ENCODE measurements at regions not wholly inside any gene's neighbourhood (a gene's known extent, or its start where the extent isn't known, plus 50 kb on each side); places are given as distances from the start of the nearest gene placed in this dataset.
A peak's percentile ranks its signal among the peaks of the same experiment; 100 is the strongest.

DNA sequence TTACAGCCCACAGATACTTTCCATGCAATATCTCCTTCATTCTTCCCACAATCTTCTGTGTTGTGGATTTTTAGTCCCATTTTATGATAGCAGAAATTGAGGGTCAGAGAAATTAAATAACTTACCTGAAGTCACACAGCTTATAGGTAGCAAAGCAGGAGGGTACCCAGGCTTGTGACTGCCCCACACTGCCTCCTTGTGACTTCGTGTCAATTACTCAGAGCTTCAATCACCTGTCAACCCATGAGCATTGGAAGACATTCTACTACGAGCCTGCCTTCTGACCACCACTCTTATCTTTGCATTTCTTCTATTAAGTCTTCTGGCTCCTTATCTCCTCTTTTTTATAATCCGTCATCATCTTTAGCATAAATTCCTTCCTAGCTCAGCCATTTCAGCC, 71.6 kb upstream of the NRSN1 start:
- Histone ChIP-seq H3K4me3 (no peak overlapping the region), H3K36me3 (no peaks in the 10 kb centered on the region), H2AFZ (replicated peaks) (no peak overlapping the region), H3K79me2 (ENCODE audit: low read depth) (no peaks in the 10 kb centered on the region), H3K9me3 (ENCODE audit: low read depth) (no peaks in the 10 kb centered on the region), H3K9ac (no peak overlapping the region), H3K27ac (no peak overlapping the region), H3K27me3 (no peaks in the 10 kb centered on the region), H3K4me1 (no peaks in the 10 kb centered on the region), H3F3A (ENCODE audit: low read depth) (no peaks in the 10 kb centered on the region), H4K20me1 (ENCODE audit: low read depth) (no peaks in the 10 kb centered on the region), H3K4me2 (no peak overlapping the region)
- H3K4me1 Mint-ChIP-seq: peaks cover 22% of the 10 kb centered on the region
- H3K27ac Mint-ChIP-seq: no peak overlapping the region
- no peaks in the 10 kb centered on the region for H3K36me3 Mint-ChIP-seq
- peaks cover 9% of the 10 kb centered on the region for H3K27me3 Mint-ChIP-seq (ENCODE audit: insufficient read depth, low read depth)
- H3K9me3 Mint-ChIP-seq: no peaks in the 10 kb centered on the region
- no peak overlapping the region for H3K4me3 Mint-ChIP-seq
- TF ChIP-seq, protein P1, sequence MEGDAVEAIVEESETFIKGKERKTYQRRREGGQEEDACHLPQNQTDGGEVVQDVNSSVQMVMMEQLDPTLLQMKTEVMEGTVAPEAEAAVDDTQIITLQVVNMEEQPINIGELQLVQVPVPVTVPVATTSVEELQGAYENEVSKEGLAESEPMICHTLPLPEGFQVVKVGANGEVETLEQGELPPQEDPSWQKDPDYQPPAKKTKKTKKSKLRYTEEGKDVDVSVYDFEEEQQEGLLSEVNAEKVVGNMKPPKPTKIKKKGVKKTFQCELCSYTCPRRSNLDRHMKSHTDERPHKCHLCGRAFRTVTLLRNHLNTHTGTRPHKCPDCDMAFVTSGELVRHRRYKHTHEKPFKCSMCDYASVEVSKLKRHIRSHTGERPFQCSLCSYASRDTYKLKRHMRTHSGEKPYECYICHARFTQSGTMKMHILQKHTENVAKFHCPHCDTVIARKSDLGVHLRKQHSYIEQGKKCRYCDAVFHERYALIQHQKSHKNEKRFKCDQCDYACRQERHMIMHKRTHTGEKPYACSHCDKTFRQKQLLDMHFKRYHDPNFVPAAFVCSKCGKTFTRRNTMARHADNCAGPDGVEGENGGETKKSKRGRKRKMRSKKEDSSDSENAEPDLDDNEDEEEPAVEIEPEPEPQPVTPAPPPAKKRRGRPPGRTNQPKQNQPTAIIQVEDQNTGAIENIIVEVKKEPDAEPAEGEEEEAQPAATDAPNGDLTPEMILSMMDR (IDR thresholded peaks at IDR 0.05): peak; percentile 27
- no peak for TF ChIP-seq EZH2 (IDR thresholded peaks at IDR 0.05)
- DNase-seq (ENCODE audit: low spot score): no peak

DNA sequence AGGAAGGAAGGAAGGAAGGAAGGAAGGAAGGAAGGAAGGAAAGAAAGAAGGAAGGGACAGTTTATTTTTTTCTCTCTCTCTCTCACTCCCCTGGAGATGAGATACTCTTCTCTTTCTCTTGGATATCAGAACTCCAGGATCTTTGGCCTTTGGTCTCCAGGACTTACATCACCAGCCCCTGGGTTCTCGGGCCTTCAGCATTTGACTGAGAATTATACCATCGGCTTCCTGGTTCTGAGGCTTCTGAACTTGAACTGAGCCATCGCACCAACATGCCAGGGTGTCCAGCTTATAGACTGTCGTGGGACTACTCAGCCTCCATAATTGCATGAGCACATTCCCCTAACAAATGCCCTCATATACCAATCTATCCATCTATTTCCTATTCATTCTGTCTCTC, 69.4 kb upstream of the NRSN1 start:
- Mint-ChIP-seq H3K9me3 (no peaks in the 10 kb centered on the region), H3K27ac (no peak overlapping the region), H3K4me3 (no peak overlapping the region), H3K36me3 (no peaks in the 10 kb centered on the region), H3K27me3 (ENCODE audit: insufficient read depth, low read depth) (peaks cover 5% of the 10 kb centered on the region), H3K4me1 (peaks cover 22% of the 10 kb centered on the region)
- no peak overlapping the region for H3K4me3 ChIP-seq
- DNase-seq (ENCODE audit: low spot score): no peak
- H2AFZ ChIP-seq (replicated peaks): no peak overlapping the region
- no peaks in the 10 kb centered on the region for H3F3A ChIP-seq (ENCODE audit: low read depth)
- no peaks in the 10 kb centered on the region for H4K20me1 ChIP-seq (ENCODE audit: low read depth)
- H3K4me2 ChIP-seq: no peak overlapping the region
- H3K9me3 ChIP-seq (ENCODE audit: low read depth): no peaks in the 10 kb centered on the region
- H3K79me2 ChIP-seq (ENCODE audit: low read depth): no peaks in the 10 kb centered on the region
- TF ChIP-seq EZH2phosphoT487 (IDR thresholded peaks at IDR 0.05): no peak
- TF ChIP-seq EZH2 (IDR thresholded peaks at IDR 0.05): no peak
- TF ChIP-seq, protein P1 (IDR thresholded peaks at IDR 0.05): no peak
- no peaks in the 10 kb centered on the region for H3K27me3 ChIP-seq
- no peak overlapping the region for H3K27ac ChIP-seq
- H3K4me1 ChIP-seq: no peaks in the 10 kb centered on the region
- no peak overlapping the region for H3K9ac ChIP-seq
- H3K36me3 ChIP-seq: no peaks in the 10 kb centered on the region

DNA sequence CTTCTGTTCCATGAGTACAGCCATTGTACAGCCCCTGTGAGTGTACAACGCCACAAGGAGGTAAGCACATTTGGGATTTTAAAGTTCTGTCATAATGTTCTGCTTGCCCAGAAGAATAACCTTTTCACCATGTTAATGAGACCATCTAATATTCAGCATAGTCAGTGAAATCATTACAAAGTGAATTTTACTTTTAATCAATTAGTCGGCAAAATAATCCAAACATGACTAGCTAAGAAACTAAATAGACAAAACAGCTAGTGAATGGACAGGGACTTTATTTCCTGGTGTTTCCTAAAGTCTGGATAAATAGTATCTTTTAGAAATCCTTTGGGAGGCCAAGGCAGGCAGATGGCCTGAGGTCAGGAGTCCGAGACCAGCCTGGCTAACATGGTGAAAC, 69.0 kb upstream of the NRSN1 start:
- H3F3A ChIP-seq (ENCODE audit: low read depth): no peaks in the 10 kb centered on the region
- H3K4me3 ChIP-seq: no peak overlapping the region
- no peak overlapping the region for H2AFZ ChIP-seq (replicated peaks)
- DNase-seq (ENCODE audit: low spot score): no peak
- no peaks in the 10 kb centered on the region for H3K36me3 Mint-ChIP-seq
- H3K27ac ChIP-seq: no peak overlapping the region
- no peaks in the 10 kb centered on the region for H3K27me3 ChIP-seq
- no peak overlapping the region for H3K4me2 ChIP-seq
- no peaks in the 10 kb centered on the region for H4K20me1 ChIP-seq (ENCODE audit: low read depth)
- H3K27me3 Mint-ChIP-seq (ENCODE audit: insufficient read depth, low read depth): peaks cover 5% of the 10 kb centered on the region
- H3K27ac Mint-ChIP-seq: no peak overlapping the region
- no peaks in the 10 kb centered on the region for H3K9me3 ChIP-seq (ENCODE audit: low read depth)
- TF ChIP-seq EZH2 (IDR thresholded peaks at IDR 0.05): no peak
- TF ChIP-seq EZH2phosphoT487 (IDR thresholded peaks at IDR 0.05): no peak
- TF ChIP-seq, protein P1 (IDR thresholded peaks at IDR 0.05): no peak
- H3K9me3 Mint-ChIP-seq: no peaks in the 10 kb centered on the region
- no peak overlapping the region for H3K9ac ChIP-seq
- H3K4me1 Mint-ChIP-seq: peaks cover 17% of the 10 kb centered on the region
- no peak overlapping the region for H3K4me3 Mint-ChIP-seq
- H3K36me3 ChIP-seq: no peaks in the 10 kb centered on the region
- no peaks in the 10 kb centered on the region for H3K79me2 ChIP-seq (ENCODE audit: low read depth)
- no peaks in the 10 kb centered on the region for H3K4me1 ChIP-seq

Data from neural progenitor cell (in vitro differentiated cells).